Large intestine (tissue), 3 donors: ENCODE measurements at regions not wholly inside any gene's neighbourhood (a gene's known extent, or its start where the extent isn't known, plus 50 kb on each side); places are given as distances from the start of the nearest gene placed in this dataset.
"Not testable (repeated sequence)": the region's sequence is repeated elsewhere in the genome, so short reads cannot be mapped to it uniquely, and the experiment has no call there.

Experiments used
- DNase-seq, 2 donors: peaks; one replicate each; pipeline versions ENCODE4 v3.0.0 to v3.0.0-alpha.2; 2013
- H3K27ac ChIP-seq: one replicate; pipeline ENCODE4 v1.5.1; 2013; ENCODE audit warnings: low read length
- H3K27me3 ChIP-seq: 2 replicates; pipeline ENCODE4 v1.6.1; 2013; ENCODE audit warnings: low read length; ENCODE audit not compliant: control insufficient read depth, insufficient read depth
- H3K36me3 ChIP-seq: 2 replicates; pipeline ENCODE4 v1.6.1; 2013; ENCODE audit warnings: low read length; ENCODE audit not compliant: control insufficient read depth, insufficient read depth
- H3K4me1 ChIP-seq: one replicate; pipeline ENCODE4 v1.6.1; 2013; ENCODE audit warnings: low read length; ENCODE audit not compliant: control insufficient read depth, insufficient read depth
- H3K4me3 ChIP-seq: one replicate; pipeline ENCODE4 v1.5.1; 2013; ENCODE audit warnings: low read length
- H3K9me3 ChIP-seq: one replicate; pipeline ENCODE4 v1.6.1; 2013; ENCODE audit warnings: mild to moderate bottlenecking, low read depth, low read length, moderate library complexity; ENCODE audit not compliant: control insufficient read depth
- WGBS: methylation state at CpG from one replicate; pipeline ENCODE4 v1.1.5; 2013; ENCODE audit warnings: low lambda C conversion rate; ENCODE audit not compliant: insufficient coverage; 5-methylcytosine and 5-hydroxymethylcytosine counted together

DNA sequence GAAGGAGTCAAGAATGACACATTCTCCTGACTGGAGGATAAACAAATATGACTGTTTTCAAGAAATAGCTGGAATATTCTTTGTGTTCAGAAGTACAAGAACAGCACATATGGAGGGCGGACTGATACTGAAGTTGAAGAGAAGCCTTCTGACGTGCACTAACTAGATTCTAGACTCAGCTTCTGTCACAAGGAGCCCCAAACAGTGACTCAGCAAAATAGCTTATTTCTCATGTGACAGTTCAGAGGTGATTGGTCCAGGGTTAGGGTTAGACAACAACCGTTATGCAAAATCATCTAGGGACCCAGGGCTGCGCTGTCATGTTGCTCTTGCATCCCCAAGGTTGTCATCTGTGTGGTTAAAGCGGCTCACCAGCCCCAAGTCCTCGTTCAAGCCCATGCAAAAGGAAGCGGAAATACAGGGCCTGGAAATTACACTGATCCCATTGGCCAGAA is 76.6 kb downstream of the LAT start:
- WGBS = no CpG with 5 or more reads among the region's 7 CpGs
- DNase-seq, H3K27me3 ChIP-seq, H3K4me1 ChIP-seq, H3K27ac ChIP-seq, H3K4me3 ChIP-seq, H3K36me3 ChIP-seq, H3K9me3 ChIP-seq: not testable (repeated sequence)

DNA sequence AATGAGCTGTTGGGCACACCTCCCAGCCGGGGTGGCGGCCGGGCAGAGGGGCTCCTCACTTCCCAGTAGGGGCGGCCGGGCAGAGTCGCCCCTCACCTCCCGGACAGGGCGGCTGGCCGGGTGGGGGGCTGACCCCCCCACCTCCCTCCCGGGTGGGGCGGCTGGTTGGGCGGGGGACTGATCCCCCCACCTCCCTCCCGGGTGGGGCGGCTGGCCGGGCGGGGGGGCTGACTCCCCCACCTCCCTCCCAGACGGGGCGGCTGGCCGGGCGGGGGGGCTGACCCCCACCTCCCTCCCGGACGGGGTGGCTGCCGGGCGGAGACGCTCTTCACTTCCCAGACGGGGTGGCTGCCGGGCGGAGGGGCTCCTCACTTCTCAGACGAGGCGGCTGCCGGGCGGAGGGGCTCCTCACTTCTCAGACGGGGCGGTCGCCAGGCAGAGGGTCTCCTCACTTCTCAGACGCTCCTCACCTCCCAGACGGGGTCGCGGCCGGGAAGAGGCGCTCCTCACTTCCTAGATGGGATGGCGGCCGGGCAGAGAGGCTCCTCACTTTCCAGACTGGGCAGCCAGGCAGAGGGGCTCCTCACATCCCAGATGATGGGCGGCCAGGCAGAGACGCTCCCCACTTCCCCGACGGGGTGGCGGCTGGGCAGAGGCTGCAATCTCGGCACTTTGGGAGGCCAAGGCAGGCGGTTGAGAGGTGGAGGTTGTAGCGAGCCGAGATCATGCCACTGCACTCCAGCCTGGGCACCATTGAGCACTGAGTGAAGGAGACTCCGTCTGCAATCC is 75.4 kb downstream of the LAT start:
- H3K36me3 ChIP-seq, H3K4me3 ChIP-seq, H3K4me1 ChIP-seq, DNase-seq, H3K27ac ChIP-seq, H3K27me3 ChIP-seq, H3K9me3 ChIP-seq: not testable (repeated sequence)
- WGBS = no CpG with 5 or more reads among the region's 53 CpGs

GRCh38 chr16:29059575-29059974 is 74.7 kb downstream of the LAT start:
- not testable (repeated sequence) for H3K27me3 ChIP-seq, H3K4me3 ChIP-seq, H3K36me3 ChIP-seq, H3K4me1 ChIP-seq, DNase-seq, H3K27ac ChIP-seq, H3K9me3 ChIP-seq
- no CpG with 5 or more reads among the region's 5 CpGs for WGBS
